ENCODE measurements at regions not wholly inside any gene's neighbourhood (a gene's known extent, or its start where the extent isn't known, plus 50 kb on each side); places are given as distances from the start of the nearest gene placed in this dataset.

- H3K4me1 ChIP-seq (ENCODE audit: control extremely low read depth in 1 of 4, control insufficient read depth in 4 of 4, insufficient read depth in 4 of 4, low read length in 3 of 4) = no peaks in the 10 kb centered on the region
- H3K9me3 ChIP-seq (ENCODE audit: control extremely low read depth in 1 of 5, control insufficient read depth in 4 of 5, insufficient read depth in 2 of 5, low read depth in 1 of 5, low read length in 4 of 5) = no peaks in the 10 kb centered on the region
- ChIA-PET POLR2A (no interaction called here), CTCF (no interaction called here)
- H3K27ac ChIP-seq (ENCODE audit: insufficient read depth in 1 of 2, low read depth in 1 of 2, low read length in 2 of 2, poor library complexity in 1 of 2, severe bottlenecking in 2 of 2) = no peak overlapping the region
- H3K36me3 ChIP-seq (ENCODE audit: control insufficient read depth in 4 of 4, insufficient read depth in 4 of 4, low read length in 3 of 4) = no peaks in the 10 kb centered on the region
- H3K27me3 ChIP-seq (replicated peaks in 2 of 5; ENCODE audit: control insufficient read depth in 4 of 5, insufficient read depth in 5 of 5, low read length in 4 of 5) = no peaks in the 10 kb centered on the region
- no CpG with 5 or more reads among the region's 2 CpGs for WGBS (ENCODE audit: insufficient coverage)
- no peak for DNase-seq
- no peak overlapping the region for H3K4me3 ChIP-seq (ENCODE audit: control insufficient read depth in 1 of 7, extremely low read depth in 1 of 7, insufficient read depth in 4 of 7, low read depth in 2 of 7, low read length in 6 of 7)
These were observed 1104.8 kb upstream of the C9orf72 start for GRCh38 chr9:28678097-28678496.

DNA sequence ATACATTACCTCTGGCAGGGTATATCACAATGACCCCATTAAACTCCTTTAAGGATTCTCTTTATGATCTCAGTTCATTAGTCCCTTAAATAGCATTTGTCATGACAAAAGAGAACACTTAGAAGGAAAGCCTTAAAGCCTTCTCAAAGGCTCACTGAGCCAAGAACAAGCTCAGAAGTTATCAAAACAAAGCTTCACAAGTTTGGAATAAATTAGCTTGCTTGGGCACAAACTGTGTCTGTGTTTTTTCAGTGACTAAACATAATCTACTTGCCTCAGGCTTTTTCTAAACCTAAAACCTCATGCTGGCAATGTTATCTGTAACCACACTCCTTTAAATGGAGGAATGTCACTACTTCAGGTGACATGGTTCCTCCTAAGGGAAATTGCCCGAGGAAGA is 1114.9 kb upstream of the C9orf72 start:
- Histone ChIP-seq H3K27ac (ENCODE audit: insufficient read depth in 1 of 2, low read depth in 1 of 2, low read length in 2 of 2, poor library complexity in 1 of 2, severe bottlenecking in 2 of 2) (no peak overlapping the region), H3K4me3 (ENCODE audit: control insufficient read depth in 1 of 7, extremely low read depth in 1 of 7, insufficient read depth in 4 of 7, low read depth in 2 of 7, low read length in 6 of 7) (no peak overlapping the region), H3K9me3 (ENCODE audit: control extremely low read depth in 1 of 5, control insufficient read depth in 4 of 5, insufficient read depth in 2 of 5, low read depth in 1 of 5, low read length in 4 of 5) (no peaks in the 10 kb centered on the region), H3K27me3 (replicated peaks in 2 of 5; ENCODE audit: control insufficient read depth in 4 of 5, insufficient read depth in 5 of 5, low read length in 4 of 5) (no peaks in the 10 kb centered on the region), H3K36me3 (ENCODE audit: control insufficient read depth in 4 of 4, insufficient read depth in 4 of 4, low read length in 3 of 4) (no peaks in the 10 kb centered on the region), H3K4me1 (ENCODE audit: control extremely low read depth in 1 of 4, control insufficient read depth in 4 of 4, insufficient read depth in 4 of 4, low read length in 3 of 4) (no peaks in the 10 kb centered on the region)
- DNase-seq = no peak
- ChIA-PET CTCF (no interaction called here), POLR2A (no interaction called here)
- 86% methylated on average over 1 of the region's 1 CpG for WGBS (ENCODE audit: insufficient coverage)

DNA sequence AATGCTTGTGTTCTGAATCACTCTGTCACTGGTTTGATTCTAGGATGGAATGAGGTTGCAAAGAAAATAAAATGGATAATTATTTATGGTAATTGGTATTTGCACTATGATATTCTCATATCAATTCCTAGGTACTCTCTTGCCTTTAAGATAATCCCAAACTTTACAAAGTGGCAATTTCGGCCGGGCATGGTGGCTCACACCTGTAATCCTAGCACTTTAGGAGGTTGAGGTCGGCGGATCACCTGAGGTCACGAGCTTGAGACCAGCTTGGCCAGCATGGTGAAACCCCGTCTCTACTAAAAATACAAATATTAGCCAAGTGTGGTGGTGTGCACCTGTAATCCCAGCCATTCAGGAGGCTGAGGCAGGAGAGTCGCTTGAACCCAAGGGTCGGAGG is 1118.7 kb upstream of the C9orf72 start:
- Histone ChIP-seq H3K9me3 (ENCODE audit: control extremely low read depth in 1 of 5, control insufficient read depth in 4 of 5, insufficient read depth in 2 of 5, low read depth in 1 of 5, low read length in 4 of 5) (no peaks in the 10 kb centered on the region), H3K4me1 (ENCODE audit: control extremely low read depth in 1 of 4, control insufficient read depth in 4 of 4, insufficient read depth in 4 of 4, low read length in 3 of 4) (no peaks in the 10 kb centered on the region), H3K27me3 (replicated peaks in 2 of 5; ENCODE audit: control insufficient read depth in 4 of 5, insufficient read depth in 5 of 5, low read length in 4 of 5) (no peaks in the 10 kb centered on the region), H3K27ac (ENCODE audit: insufficient read depth in 1 of 2, low read depth in 1 of 2, low read length in 2 of 2, poor library complexity in 1 of 2, severe bottlenecking in 2 of 2) (no peak overlapping the region), H3K4me3 (ENCODE audit: control insufficient read depth in 1 of 7, extremely low read depth in 1 of 7, insufficient read depth in 4 of 7, low read depth in 2 of 7, low read length in 6 of 7) (no peak overlapping the region), H3K36me3 (ENCODE audit: control insufficient read depth in 4 of 4, insufficient read depth in 4 of 4, low read length in 3 of 4) (no peaks in the 10 kb centered on the region)
- CTCF ChIA-PET = no interaction called here
- no CpG with 5 or more reads among the region's 8 CpGs for WGBS (ENCODE audit: insufficient coverage)
- POLR2A ChIA-PET = no interaction called here
- no peak for DNase-seq

GRCh38 chr9:28696960-28697359 is 1123.7 kb upstream of the C9orf72 start:
- no peak for DNase-seq
- Histone ChIP-seq H3K4me3 (ENCODE audit: control insufficient read depth in 1 of 7, extremely low read depth in 1 of 7, insufficient read depth in 4 of 7, low read depth in 2 of 7, low read length in 6 of 7) (no peak overlapping the region), H3K4me1 (ENCODE audit: control extremely low read depth in 1 of 4, control insufficient read depth in 4 of 4, insufficient read depth in 4 of 4, low read length in 3 of 4) (no peaks in the 10 kb centered on the region), H3K27ac (ENCODE audit: insufficient read depth in 1 of 2, low read depth in 1 of 2, low read length in 2 of 2, poor library complexity in 1 of 2, severe bottlenecking in 2 of 2) (no peak overlapping the region), H3K9me3 (ENCODE audit: control extremely low read depth in 1 of 5, control insufficient read depth in 4 of 5, insufficient read depth in 2 of 5, low read depth in 1 of 5, low read length in 4 of 5) (peaks cover 0 to 6% (median 0%) of the 10 kb centered on the region in 5 experiments), H3K36me3 (ENCODE audit: control insufficient read depth in 4 of 4, insufficient read depth in 4 of 4, low read length in 3 of 4) (no peaks in the 10 kb centered on the region), H3K27me3 (replicated peaks in 2 of 5; ENCODE audit: control insufficient read depth in 4 of 5, insufficient read depth in 5 of 5, low read length in 4 of 5) (no peaks in the 10 kb centered on the region)
- POLR2A ChIA-PET = no interaction called here
- CTCF ChIA-PET = no interaction called here
- WGBS (ENCODE audit: insufficient coverage) = no CpG with 5 or more reads among the region's 2 CpGs

- no peaks in the 10 kb centered on the region for H3K36me3 ChIP-seq (ENCODE audit: control insufficient read depth in 4 of 4, insufficient read depth in 4 of 4, low read length in 3 of 4)
- no peak overlapping the region for H3K27ac ChIP-seq (ENCODE audit: insufficient read depth in 1 of 2, low read depth in 1 of 2, low read length in 2 of 2, poor library complexity in 1 of 2, severe bottlenecking in 2 of 2)
- peaks cover 0 to 6% (median 0%) of the 10 kb centered on the region in 5 experiments for H3K9me3 ChIP-seq (ENCODE audit: control extremely low read depth in 1 of 5, control insufficient read depth in 4 of 5, insufficient read depth in 2 of 5, low read depth in 1 of 5, low read length in 4 of 5)
- H3K27me3 ChIP-seq (replicated peaks in 2 of 5; ENCODE audit: control insufficient read depth in 4 of 5, insufficient read depth in 5 of 5, low read length in 4 of 5) = no peaks in the 10 kb centered on the region
- no peak overlapping the region for H3K4me3 ChIP-seq (ENCODE audit: control insufficient read depth in 1 of 7, extremely low read depth in 1 of 7, insufficient read depth in 4 of 7, low read depth in 2 of 7, low read length in 6 of 7)
- CTCF ChIA-PET = interaction anchor here (1.2 kb wide), 1 partner anchor 12 kb away, joined by 3 read pairs; no protein-coding TSS in a partner anchor
- WGBS (ENCODE audit: insufficient coverage) = 90% methylated on average over 6 of the region's 6 CpGs
- POLR2A ChIA-PET = no interaction called here
- no peaks in the 10 kb centered on the region for H3K4me1 ChIP-seq (ENCODE audit: control extremely low read depth in 1 of 4, control insufficient read depth in 4 of 4, insufficient read depth in 4 of 4, low read length in 3 of 4)
- no peak for DNase-seq
These were observed 1126.4 kb upstream of the C9orf72 start for GRCh38 chr9:28699632-28700031.

DNA sequence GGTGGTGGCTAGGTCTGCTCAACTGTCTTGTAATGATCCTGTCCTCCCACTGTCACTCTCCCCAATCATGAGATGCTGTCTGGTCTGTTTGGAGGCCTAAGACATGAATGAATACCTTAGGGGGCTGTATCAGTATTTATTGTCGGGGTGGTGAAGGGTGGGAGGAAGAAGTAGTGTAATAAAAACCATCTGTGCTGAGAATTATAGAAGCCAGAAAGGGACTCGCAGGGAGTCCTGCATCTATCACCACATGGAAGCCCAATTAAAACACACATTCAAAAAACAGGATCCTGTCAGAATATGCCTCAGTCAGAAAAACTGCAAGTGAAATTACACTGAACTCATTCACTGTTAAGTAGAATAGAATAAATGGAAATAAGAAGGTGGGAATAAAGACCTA is 1134.3 kb upstream of the C9orf72 start:
- H3K27me3 ChIP-seq (replicated peaks in 2 of 5; ENCODE audit: control insufficient read depth in 4 of 5, insufficient read depth in 5 of 5, low read length in 4 of 5) = no peaks in the 10 kb centered on the region
- ChIA-PET POLR2A (no interaction called here), CTCF (no interaction called here)
- 50% methylated on average over 1 of the region's 2 CpGs for WGBS (ENCODE audit: insufficient coverage)
- no peaks in the 10 kb centered on the region for H3K36me3 ChIP-seq (ENCODE audit: control insufficient read depth in 4 of 4, insufficient read depth in 4 of 4, low read length in 3 of 4)
- DNase-seq = no peak
- no peak overlapping the region for H3K4me3 ChIP-seq (ENCODE audit: control insufficient read depth in 1 of 7, extremely low read depth in 1 of 7, insufficient read depth in 4 of 7, low read depth in 2 of 7, low read length in 6 of 7)
- H3K4me1 ChIP-seq (ENCODE audit: control extremely low read depth in 1 of 4, control insufficient read depth in 4 of 4, insufficient read depth in 4 of 4, low read length in 3 of 4) = no peaks in the 10 kb centered on the region
- H3K9me3 ChIP-seq (ENCODE audit: control extremely low read depth in 1 of 5, control insufficient read depth in 4 of 5, insufficient read depth in 2 of 5, low read depth in 1 of 5, low read length in 4 of 5) = no peaks in the 10 kb centered on the region
- H3K27ac ChIP-seq (ENCODE audit: insufficient read depth in 1 of 2, low read depth in 1 of 2, low read length in 2 of 2, poor library complexity in 1 of 2, severe bottlenecking in 2 of 2) = no peak overlapping the region

DNA sequence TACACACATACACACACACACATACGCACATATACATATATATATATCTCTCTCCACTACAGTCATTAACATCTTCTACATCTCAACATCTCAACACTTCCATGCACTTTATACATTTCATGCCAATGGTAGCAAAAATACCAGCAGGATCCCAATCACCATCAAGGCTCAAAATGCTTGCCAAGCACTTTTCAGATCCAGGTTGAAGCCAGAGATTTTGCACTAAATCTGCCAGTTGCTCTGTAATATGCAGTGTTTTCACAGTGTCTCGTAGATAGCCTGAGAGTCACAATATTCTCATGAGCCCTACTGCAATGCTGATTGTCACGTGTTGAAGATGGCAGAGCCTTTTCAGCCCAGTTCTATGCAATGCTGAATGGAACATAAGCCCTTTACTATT is 1140.9 kb upstream of the C9orf72 start:
- Histone ChIP-seq H3K36me3 (ENCODE audit: control insufficient read depth in 4 of 4, insufficient read depth in 4 of 4, low read length in 3 of 4) (no peaks in the 10 kb centered on the region), H3K4me3 (ENCODE audit: control insufficient read depth in 1 of 7, extremely low read depth in 1 of 7, insufficient read depth in 4 of 7, low read depth in 2 of 7, low read length in 6 of 7) (no peak overlapping the region), H3K4me1 (ENCODE audit: control extremely low read depth in 1 of 4, control insufficient read depth in 4 of 4, insufficient read depth in 4 of 4, low read length in 3 of 4) (no peaks in the 10 kb centered on the region), H3K27me3 (replicated peaks in 2 of 5; ENCODE audit: control insufficient read depth in 4 of 5, insufficient read depth in 5 of 5, low read length in 4 of 5) (no peaks in the 10 kb centered on the region), H3K27ac (ENCODE audit: insufficient read depth in 1 of 2, low read depth in 1 of 2, low read length in 2 of 2, poor library complexity in 1 of 2, severe bottlenecking in 2 of 2) (no peak overlapping the region), H3K9me3 (ENCODE audit: control extremely low read depth in 1 of 5, control insufficient read depth in 4 of 5, insufficient read depth in 2 of 5, low read depth in 1 of 5, low read length in 4 of 5) (no peaks in the 10 kb centered on the region)
- CTCF ChIA-PET = no interaction called here
- DNase-seq = no peak
- 95% methylated on average over 3 of the region's 3 CpGs for WGBS (ENCODE audit: insufficient coverage)
- POLR2A ChIA-PET = no interaction called here
